Suprapubic skin (tissue), 3 donors: ENCODE measurements at regions not wholly inside any gene's neighbourhood (a gene's known extent, or its start where the extent isn't known, plus 50 kb on each side); places are given as distances from the start of the nearest gene placed in this dataset.

Experiments used
- CTCF ChIP-seq, 2 donors: fragments of 200-600 bp in 1 of 2; fragments of 450-650 bp in 1 of 2; sonication (generic) in 1 of 2; IDR thresholded peaks; one replicate each; pipeline ENCODE4 v1.5.1; 2016 to 2019; ENCODE audit warnings: antibody characterized with exemption in 2 of 2, mild to moderate bottlenecking in 1 of 2, moderate library complexity in 1 of 2
- POLR2AphosphoS5 ChIP-seq, 3 donors: sonication (generic); formaldehyde crosslinking; IDR thresholded peaks; one replicate each; pipeline ENCODE4 v1.6.1; 2017; ENCODE audit warnings: antibody characterized with exemption in 3 of 3

DNA sequence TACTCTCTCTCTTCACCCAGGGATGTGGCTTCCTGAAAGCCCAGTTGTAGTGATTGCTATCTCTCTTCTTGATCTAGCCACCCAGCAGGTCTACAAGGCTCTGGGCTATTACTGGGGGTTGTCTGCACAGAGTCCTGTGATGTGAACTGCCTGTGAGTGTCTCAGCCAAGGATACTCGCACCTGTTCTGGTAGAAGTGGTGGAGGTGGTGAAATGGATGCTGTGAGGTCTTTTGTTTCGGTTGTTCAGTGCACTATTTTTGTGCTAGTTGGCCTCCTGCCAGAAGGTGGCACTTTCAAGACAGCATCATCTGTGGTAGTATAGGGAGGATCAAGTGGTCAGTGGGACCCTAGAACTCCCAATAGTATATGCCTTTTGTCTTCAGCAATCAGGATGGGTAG is 268.0 kb downstream of the GABRG1 start:
- TF ChIP-seq CTCF (IDR thresholded peaks at IDR 0.05), result no peak
- TF ChIP-seq POLR2AphosphoS5 (IDR thresholded peaks at IDR 0.05), result no peak
